Parathyroid adenoma (tissue), 2 donors: ENCODE measurements at regions not wholly inside any gene's neighbourhood (a gene's known extent, or its start where the extent isn't known, plus 50 kb on each side); places are given as distances from the start of the nearest gene placed in this dataset.

Experiments used
- H2AFZ ChIP-seq: fragments of 300-600 bp; sonication (generic); one replicate; pipeline ENCODE4 v1.7.0; 2017; ENCODE audit warnings: antibody characterized with exemption, mild to moderate bottlenecking
- H3K27ac ChIP-seq: fragments of 300-600 bp; sonication (generic); one replicate; pipeline ENCODE4 v1.7.0; 2017
- H3K27me3 ChIP-seq: fragments of 300-600 bp; sonication (generic); one replicate; pipeline ENCODE4 v1.7.0; 2017; ENCODE audit warnings: low read length; ENCODE audit not compliant: control insufficient read depth, insufficient read depth
- H3K36me3 ChIP-seq: fragments of 300-600 bp; sonication (generic); one replicate; pipeline ENCODE4 v1.7.0; 2017; ENCODE audit warnings: low read length; ENCODE audit not compliant: control insufficient read depth, insufficient read depth
- H3K4me1 ChIP-seq: fragments of 300-600 bp; sonication (generic); one replicate; pipeline ENCODE4 v1.7.0; 2017; ENCODE audit warnings: control low read depth
- H3K4me2 ChIP-seq: fragments of 300-600 bp; sonication (generic); one replicate; pipeline ENCODE4 v1.7.0; 2017; ENCODE audit warnings: low read length
- H3K4me3 ChIP-seq: fragments of 300-600 bp; sonication (generic); one replicate; pipeline ENCODE4 v1.7.0; 2017; ENCODE audit warnings: low read depth, low read length
- H3K79me2 ChIP-seq: fragments of 300-600 bp; sonication (generic); one replicate; pipeline ENCODE4 v1.7.0; 2017; ENCODE audit warnings: control low read depth
- H3K9ac ChIP-seq: fragments of 300-600 bp; sonication (generic); one replicate; pipeline ENCODE4 v1.7.0; 2017; ENCODE audit warnings: mild to moderate bottlenecking
- H3K9me3 ChIP-seq: fragments of 300-600 bp; sonication (generic); one replicate; pipeline ENCODE4 v1.7.0; 2017; ENCODE audit warnings: low read length; ENCODE audit not compliant: control insufficient read depth
- CTCF ChIP-seq: fragments of 300-600 bp; sonication (generic); IDR thresholded peaks from one replicate; pipeline ENCODE4 v1.7.0; 2017; ENCODE audit warnings: antibody characterized with exemption, mild to moderate bottlenecking
- donor health status: primary hyperparathyroidism.

- Histone ChIP-seq H3K79me2 (no peaks in the 10 kb centered on the region), H3K4me1 (no peaks in the 10 kb centered on the region), H3K4me2 (no peak overlapping the region), H3K36me3 (no peaks in the 10 kb centered on the region), H3K4me3 (no peak overlapping the region), H3K9me3 (no peaks in the 10 kb centered on the region), H3K27me3 (no peaks in the 10 kb centered on the region), H2AFZ (no peak overlapping the region), H3K27ac (no peak overlapping the region), H3K9ac (no peak overlapping the region)
- TF ChIP-seq CTCF: no peak
Measured at GRCh38 chr6:141658696-141659095, 474.0 kb upstream of the GJE1 start.

DNA sequence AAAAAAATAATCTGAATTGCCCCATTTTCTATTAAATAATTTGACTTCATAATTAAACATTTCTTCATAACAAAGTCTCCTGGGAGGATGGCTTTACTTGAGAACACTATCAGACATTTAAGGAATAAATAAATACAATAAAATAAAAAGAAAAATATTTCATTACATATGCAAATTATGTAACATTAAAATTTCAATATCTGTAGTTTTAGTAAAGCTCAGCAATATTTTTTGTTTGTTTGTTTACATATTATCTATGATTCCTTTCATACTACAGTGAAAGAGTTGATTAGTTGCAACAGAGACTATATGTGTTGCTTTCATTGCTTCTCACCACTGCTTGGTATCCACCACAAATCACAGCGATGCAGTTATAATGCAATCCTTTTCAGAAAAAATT lies 474.9 kb upstream of the GJE1 start:
- Histone ChIP-seq H3K4me1 (no peaks in the 10 kb centered on the region), H3K4me3 (no peak overlapping the region), H3K4me2 (no peak overlapping the region), H3K36me3 (no peaks in the 10 kb centered on the region), H3K27me3 (no peaks in the 10 kb centered on the region), H3K79me2 (no peaks in the 10 kb centered on the region), H3K9me3 (no peaks in the 10 kb centered on the region), H3K27ac (no peak overlapping the region), H3K9ac (no peak overlapping the region), H2AFZ (no peak overlapping the region)
- TF ChIP-seq CTCF: no peak

GRCh38 chr6:141653590-141653989 lies 479.1 kb upstream of the GJE1 start:
- Histone ChIP-seq H3K4me3 (no peak overlapping the region), H3K9ac (no peak overlapping the region), H3K27me3 (no peaks in the 10 kb centered on the region), H3K36me3 (no peaks in the 10 kb centered on the region), H3K79me2 (no peaks in the 10 kb centered on the region), H2AFZ (no peak overlapping the region), H3K27ac (no peak overlapping the region), H3K4me1 (no peaks in the 10 kb centered on the region), H3K9me3 (no peaks in the 10 kb centered on the region), H3K4me2 (no peak overlapping the region)
- no peak for TF ChIP-seq CTCF

- H3K36me3 ChIP-seq: no peaks in the 10 kb centered on the region
- H3K4me1 ChIP-seq: no peaks in the 10 kb centered on the region
- no peaks in the 10 kb centered on the region for H3K9me3 ChIP-seq
- no peak overlapping the region for H3K9ac ChIP-seq
- no peak overlapping the region for H3K4me3 ChIP-seq
- no peak overlapping the region for H3K27ac ChIP-seq
- no peak overlapping the region for H3K4me2 ChIP-seq
- no peak for TF ChIP-seq CTCF
- H3K79me2 ChIP-seq: no peaks in the 10 kb centered on the region
- H2AFZ ChIP-seq: no peak overlapping the region
- no peaks in the 10 kb centered on the region for H3K27me3 ChIP-seq
Measured at GRCh38 chr6:141641951-141642350, 490.8 kb upstream of the GJE1 start.

DNA sequence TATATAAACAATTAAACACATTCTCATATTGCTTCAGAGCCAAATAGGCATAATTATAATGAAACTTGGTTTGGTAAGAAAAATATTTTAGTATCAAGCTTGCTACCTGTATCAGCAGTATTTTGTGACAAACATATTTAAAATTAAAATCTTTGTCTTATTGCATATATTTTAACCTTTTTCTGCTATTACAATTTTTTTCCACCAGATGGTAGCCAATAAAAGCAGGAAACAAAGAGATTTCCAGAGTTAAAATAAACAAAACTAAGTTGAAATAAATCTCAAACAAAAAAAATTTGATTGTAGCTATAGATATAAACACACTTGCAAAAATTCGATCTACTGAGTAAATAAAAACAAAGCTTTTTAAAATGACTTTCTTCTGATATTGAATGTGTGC lies 491.3 kb upstream of the GJE1 start:
- H3K27me3 ChIP-seq: no peaks in the 10 kb centered on the region
- H3K9ac ChIP-seq: no peak overlapping the region
- no peak overlapping the region for H3K27ac ChIP-seq
- H3K4me3 ChIP-seq: no peak overlapping the region
- no peak overlapping the region for H2AFZ ChIP-seq
- H3K4me1 ChIP-seq: no peaks in the 10 kb centered on the region
- no peaks in the 10 kb centered on the region for H3K79me2 ChIP-seq
- TF ChIP-seq CTCF: no peak
- H3K9me3 ChIP-seq: no peaks in the 10 kb centered on the region
- H3K36me3 ChIP-seq: no peaks in the 10 kb centered on the region
- H3K4me2 ChIP-seq: no peak overlapping the region
